ENCODE measurements at regions not wholly inside any gene's neighbourhood (a gene's known extent, or its start where the extent isn't known, plus 50 kb on each side); places are given as distances from the start of the nearest gene placed in this dataset.
"Not testable (repeated sequence)": the region's sequence is repeated elsewhere in the genome, so short reads cannot be mapped to it uniquely, and the experiment has no call there.

DNA sequence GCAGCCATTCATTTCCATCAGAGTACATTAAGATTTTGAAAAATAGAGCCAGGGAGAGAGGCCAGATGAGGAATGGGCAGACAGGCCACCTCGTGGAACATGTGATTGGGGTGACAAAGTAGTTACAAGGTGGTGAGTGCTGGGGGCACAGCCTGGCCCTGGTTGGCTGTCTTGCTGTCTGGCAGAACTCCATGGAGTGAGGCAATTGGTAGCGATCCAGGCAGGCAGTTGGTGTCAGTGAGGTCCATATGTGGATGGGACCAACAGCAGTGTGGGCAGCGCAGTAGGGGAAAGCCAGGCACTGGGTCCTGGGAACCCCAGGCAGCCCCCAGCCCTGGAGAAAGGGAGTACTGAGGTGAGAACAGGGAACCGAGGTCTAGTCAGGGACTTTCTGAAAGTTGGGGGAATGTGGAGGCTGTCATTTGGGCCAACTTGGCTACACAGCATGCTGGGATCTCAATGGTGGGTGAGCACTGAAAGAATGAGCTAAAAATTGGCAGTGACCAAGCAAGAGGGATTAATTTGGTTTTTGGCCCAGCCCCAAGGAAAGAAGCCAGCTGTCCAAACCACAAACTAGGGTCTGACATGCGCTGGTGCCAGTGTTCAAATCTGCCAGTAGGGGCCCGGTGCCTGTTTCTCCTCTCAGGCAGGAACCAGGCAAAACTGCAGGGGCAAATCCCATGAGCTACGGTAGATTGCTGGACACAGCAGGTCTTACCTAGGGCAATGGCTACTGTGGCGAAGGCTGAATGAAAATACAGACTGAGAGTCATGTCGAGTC lies 61.4 kb upstream of the E2F3 start:
- no peak for DNase-seq (ENCODE audit: extremely low read depth, low read depth)

DNA sequence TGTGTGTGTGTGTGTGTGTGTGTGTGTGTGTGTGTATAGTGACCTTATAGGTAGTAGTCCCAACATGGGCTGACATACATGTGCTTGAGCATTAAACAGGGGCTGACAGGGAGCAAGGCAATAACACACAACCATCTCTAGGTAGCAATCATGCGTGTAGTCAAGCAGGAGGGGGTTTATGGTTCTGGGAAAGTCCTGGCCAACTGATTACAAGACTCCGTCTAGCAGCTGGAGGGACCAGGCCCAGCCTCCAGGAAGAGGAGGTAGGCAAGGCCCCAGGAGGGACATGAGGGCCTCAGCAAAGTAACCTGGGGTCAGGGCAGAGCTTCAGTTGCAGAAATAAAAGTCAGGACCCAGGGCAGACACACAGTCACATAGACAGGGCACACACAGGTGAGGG lies 60.6 kb upstream of the E2F3 start:
- no peak for DNase-seq (ENCODE audit: extremely low read depth, low read depth)

DNA sequence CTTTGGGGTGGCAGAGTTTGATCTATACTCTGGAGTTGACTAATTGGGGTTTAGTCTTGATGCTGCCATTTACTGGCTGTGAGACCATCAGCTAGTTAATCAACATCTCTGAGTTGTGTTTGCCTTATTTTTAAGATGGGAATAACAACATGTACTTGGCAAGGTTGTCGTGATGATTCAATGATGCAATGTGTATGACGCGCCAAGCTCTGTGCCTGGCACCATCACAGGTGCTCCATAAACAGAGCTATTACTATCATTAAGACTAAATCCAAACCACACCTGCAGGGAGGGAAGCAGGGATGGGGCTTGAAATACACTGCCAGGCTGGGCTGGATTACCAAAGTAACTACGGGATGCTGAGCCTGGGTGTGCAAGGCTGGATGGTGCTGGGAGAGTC lies 60.1 kb upstream of the E2F3 start:
- no peak for DNase-seq (ENCODE audit: extremely low read depth, low read depth)

DNA sequence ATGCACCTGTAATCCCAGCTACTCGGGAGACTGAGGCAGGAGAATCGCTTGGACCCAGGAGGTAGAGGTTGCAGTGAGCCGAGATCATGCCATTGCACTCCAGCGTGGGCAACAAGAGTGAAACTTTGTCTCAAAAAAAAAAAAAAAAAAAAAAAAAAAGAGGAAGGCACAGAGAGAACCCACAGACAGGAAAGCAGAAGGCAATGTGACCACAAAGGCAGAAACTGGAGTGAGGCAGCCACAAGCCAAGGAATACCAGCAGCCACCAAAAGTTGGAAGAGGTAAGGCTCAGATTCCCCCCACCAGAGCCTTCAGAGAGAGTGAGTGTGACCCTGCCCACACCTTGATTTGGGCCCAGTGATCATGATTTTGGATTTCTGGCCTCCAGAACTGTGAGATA lies 54.7 kb upstream of the E2F3 start:
- not testable (repeated sequence) for DNase-seq (ENCODE audit: extremely low read depth, low read depth)

DNA sequence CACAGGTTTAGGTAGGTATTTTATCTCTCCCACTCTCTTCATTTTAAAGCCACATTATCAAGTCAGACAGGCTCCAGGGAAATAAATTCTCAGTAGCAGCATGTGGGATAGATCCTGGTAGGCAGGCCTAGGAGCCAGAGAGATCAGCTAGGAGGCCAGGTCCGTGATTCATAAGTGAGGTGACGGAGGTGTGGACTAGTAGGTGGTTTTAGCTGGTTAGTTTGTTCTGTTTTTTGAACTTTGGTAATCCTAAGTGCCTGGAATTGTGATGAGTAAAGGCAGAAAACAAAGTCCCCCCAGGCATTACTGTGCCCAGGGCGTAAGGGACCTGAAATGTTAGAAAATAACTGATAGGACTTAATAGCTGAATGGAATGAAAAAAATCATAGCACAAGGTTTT lies 53.6 kb upstream of the E2F3 start:
- DNase-seq (ENCODE audit: extremely low read depth, low read depth), result no peak

DNA sequence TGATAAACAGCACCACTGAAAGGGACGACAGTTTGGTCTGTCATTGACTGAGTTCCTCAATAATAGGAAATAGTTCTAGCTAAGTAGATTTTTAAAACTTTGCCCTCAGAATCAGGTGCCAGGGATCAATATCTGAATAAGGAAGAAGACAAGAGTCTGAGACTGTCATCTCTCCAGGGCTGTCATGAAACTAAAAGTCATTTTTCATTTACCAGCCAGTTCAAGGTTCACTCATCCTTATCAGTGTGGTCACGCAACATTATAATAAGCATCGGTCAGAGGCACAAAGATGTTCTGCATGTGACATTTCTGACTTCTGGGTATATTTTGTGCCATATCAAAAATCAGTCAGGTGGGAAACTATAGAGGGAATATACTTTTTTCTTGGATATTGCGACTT lies 52.5 kb upstream of the E2F3 start:
- DNase-seq (ENCODE audit: extremely low read depth, low read depth), result no peak

DNA sequence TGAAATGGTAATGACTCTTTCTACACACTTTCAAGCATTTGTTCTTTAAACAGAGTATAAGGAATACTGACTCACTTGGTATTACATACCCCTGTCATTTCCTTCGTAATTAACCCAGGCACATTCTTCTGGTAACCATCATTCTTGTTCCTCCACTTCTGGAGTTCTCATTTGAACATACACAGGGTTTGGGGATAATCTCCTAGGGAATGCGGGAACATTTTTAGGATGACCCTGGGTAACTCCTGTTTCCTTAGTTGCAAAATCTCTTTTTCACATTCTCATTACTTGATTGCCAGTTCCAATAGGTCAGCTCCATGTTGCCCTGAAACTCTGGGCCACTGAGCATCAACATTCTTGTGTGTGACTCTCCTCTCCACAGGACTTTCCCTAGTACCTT lies 51.5 kb upstream of the E2F3 start:
- no peak for DNase-seq (ENCODE audit: extremely low read depth, low read depth)

DNA sequence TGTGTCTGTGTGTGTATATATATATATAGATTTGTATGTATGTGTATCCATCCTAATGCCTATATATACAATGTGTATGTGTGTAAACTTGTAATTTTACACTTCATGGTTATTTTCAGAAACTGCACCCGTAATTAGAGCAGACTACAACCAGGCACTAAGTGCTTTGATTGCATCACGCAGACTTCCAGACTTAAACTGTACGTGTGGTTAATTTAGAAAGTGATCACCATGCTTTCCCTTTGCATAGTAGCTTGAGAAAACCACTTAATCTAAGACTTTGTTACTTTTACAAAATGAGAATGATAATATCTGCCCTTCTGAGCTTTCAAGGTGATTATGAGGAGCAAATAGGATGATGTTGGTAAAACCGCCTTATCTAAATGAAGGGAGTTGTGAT lies 50.1 kb upstream of the E2F3 start:
- no peak for DNase-seq (ENCODE audit: extremely low read depth, low read depth)
